ENCODE measurements at regions not wholly inside any gene's neighbourhood (a gene's known extent, or its start where the extent isn't known, plus 50 kb on each side); places are given as distances from the start of the nearest gene placed in this dataset.

GRCh38 chr6:134795691-134796090 is 154.2 kb downstream of the ALDH8A1 start:
- TF ChIP-seq CTCF (IDR thresholded peaks at IDR 0.05), result no peak
- TF ChIP-seq POLR2A (IDR thresholded peaks at IDR 0.05), result no peak

All from adrenal gland (tissue), 5 donors.